Liver (tissue), 3 donors: ENCODE measurements at regions not wholly inside any gene's neighbourhood (a gene's known extent, or its start where the extent isn't known, plus 50 kb on each side); places are given as distances from the start of the nearest gene placed in this dataset.

Experiments
- GABPA ChIP-seq, 2 donors: IDR thresholded peaks in 1 of 2; conservative IDR thresholded peaks in 1 of 2; 2 replicates each; pipeline ENCODE4 v1.6.1; 2016; ENCODE audit warnings: antibody characterized with exemption in 2 of 2, mild to moderate bottlenecking in 1 of 2, moderate library complexity in 1 of 2
- HNF4A ChIP-seq, 2 donors: conservative IDR thresholded peaks; 2 replicates each; pipeline ENCODE4 v1.6.1; 2016; ENCODE audit warnings: antibody characterized with exemption in 2 of 2, mild to moderate bottlenecking in 2 of 2
- JUND ChIP-seq, 2 donors: IDR thresholded peaks; 2 replicates each; pipeline ENCODE4 v1.6.1; 2016; ENCODE audit warnings: antibody characterized with exemption in 2 of 2
- NR2F2 ChIP-seq: IDR thresholded peaks from 2 replicates; pipeline ENCODE4 v1.6.1; 2016; ENCODE audit warnings: antibody characterized with exemption
- RAD21 ChIP-seq, 2 donors: IDR thresholded peaks; 2 replicates each; pipeline ENCODE4 v1.6.1; 2016; ENCODE audit warnings: antibody characterized with exemption in 2 of 2, mild to moderate bottlenecking in 2 of 2
- RXRA ChIP-seq, 2 donors: IDR thresholded peaks; 2 replicates each; pipeline ENCODE4 v1.6.1; 2017 to 2018; ENCODE audit warnings: antibody characterized with exemption in 2 of 2, mild to moderate bottlenecking in 1 of 2
- SP1 ChIP-seq: IDR thresholded peaks from 2 replicates; pipeline ENCODE4 v1.6.1; 2018; ENCODE audit warnings: antibody characterized with exemption, mild to moderate bottlenecking
- TAF1 ChIP-seq: conservative IDR thresholded peaks from 2 replicates; pipeline ENCODE4 v1.6.1; 2016; ENCODE audit warnings: antibody characterized with exemption, mild to moderate bottlenecking
- YY1 ChIP-seq: IDR thresholded peaks from 2 replicates; pipeline ENCODE4 v1.6.1; 2016; ENCODE audit warnings: antibody characterized with exemption, mild to moderate bottlenecking
- TF ChIP-seq, protein P1 (sequence below): fragments of 150-350 bp; IDR thresholded peaks from 2 replicates; pipeline ENCODE4 v1.5.1; 2017; ENCODE audit warnings: improper control_type of control experiment, low read depth, low read length; ENCODE audit not compliant: missing input control
- TF ChIP-seq, protein P2 (sequence below): IDR thresholded peaks from 2 replicates; pipeline ENCODE4 v1.6.1; 2016; ENCODE audit warnings: antibody characterized with exemption
- donor health status: healthy.
- donor health status: healthy.

- TF ChIP-seq RXRA (IDR thresholded peaks at IDR 0.05), result no peak
- TF ChIP-seq TAF1, result no peak
- TF ChIP-seq SP1, result no peak
- TF ChIP-seq, protein P1, sequence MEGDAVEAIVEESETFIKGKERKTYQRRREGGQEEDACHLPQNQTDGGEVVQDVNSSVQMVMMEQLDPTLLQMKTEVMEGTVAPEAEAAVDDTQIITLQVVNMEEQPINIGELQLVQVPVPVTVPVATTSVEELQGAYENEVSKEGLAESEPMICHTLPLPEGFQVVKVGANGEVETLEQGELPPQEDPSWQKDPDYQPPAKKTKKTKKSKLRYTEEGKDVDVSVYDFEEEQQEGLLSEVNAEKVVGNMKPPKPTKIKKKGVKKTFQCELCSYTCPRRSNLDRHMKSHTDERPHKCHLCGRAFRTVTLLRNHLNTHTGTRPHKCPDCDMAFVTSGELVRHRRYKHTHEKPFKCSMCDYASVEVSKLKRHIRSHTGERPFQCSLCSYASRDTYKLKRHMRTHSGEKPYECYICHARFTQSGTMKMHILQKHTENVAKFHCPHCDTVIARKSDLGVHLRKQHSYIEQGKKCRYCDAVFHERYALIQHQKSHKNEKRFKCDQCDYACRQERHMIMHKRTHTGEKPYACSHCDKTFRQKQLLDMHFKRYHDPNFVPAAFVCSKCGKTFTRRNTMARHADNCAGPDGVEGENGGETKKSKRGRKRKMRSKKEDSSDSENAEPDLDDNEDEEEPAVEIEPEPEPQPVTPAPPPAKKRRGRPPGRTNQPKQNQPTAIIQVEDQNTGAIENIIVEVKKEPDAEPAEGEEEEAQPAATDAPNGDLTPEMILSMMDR, result no peak
- no peak for TF ChIP-seq HNF4A (conservative IDR thresholded peaks at IDR 0.05)
- TF ChIP-seq RAD21 (IDR thresholded peaks at IDR 0.05), result no peak
- TF ChIP-seq NR2F2, result no peak
- no peak for TF ChIP-seq YY1
- TF ChIP-seq JUND (IDR thresholded peaks at IDR 0.05), result no peak
- no peak for TF ChIP-seq GABPA (IDR thresholded peaks at IDR 0.05 in 1 of 2, conservative IDR thresholded peaks at IDR 0.05 in 1 of 2)
- TF ChIP-seq, protein P2, sequence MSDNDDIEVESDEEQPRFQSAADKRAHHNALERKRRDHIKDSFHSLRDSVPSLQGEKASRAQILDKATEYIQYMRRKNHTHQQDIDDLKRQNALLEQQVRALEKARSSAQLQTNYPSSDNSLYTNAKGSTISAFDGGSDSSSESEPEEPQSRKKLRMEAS, result no peak
These were observed 73.5 kb downstream of the KCNF1 start for GRCh38 chr2:10985260-10985659.
